IMR-90 (cell line): ENCODE measurements at regions not wholly inside any gene's neighbourhood (a gene's known extent, or its start where the extent isn't known, plus 50 kb on each side); places are given as distances from the start of the nearest gene placed in this dataset.

Source experiments
- ATAC-seq: fragments of 200-7000 bp; cut with Tn5 transposase; 2 replicates; pipeline ENCODE4 v1.9.1; 2020; ENCODE audit warnings: low read depth, mild to moderate bottlenecking, moderate library complexity
- BruUV-seq: library from RNA; stranded (reverse); fragments of 400-500 nt; replicated peaks from 2 replicates; lab custom pipeline; 2021; lab: Mats Ljungman, UMichigan
- CTCF ChIA-PET: fragments of 300-600 bp; formaldehyde crosslinking; extraction: SDS; loops from one replicate; lab custom pipeline; 2021; ENCODE audit warnings: antibody characterized with exemption; lab: Yijun Ruan, JAX
- POLR2A ChIA-PET: fragments of 300-600 bp; sonication (Branson Sonifier 250); formaldehyde crosslinking; loops from one replicate; lab custom pipeline; 2022; ENCODE audit warnings: antibody characterized with exemption; ENCODE audit not compliant: unreplicated experiment; lab: Charles Lee
- DNase-seq: peaks from one replicate; pipeline ENCODE4 v3.0.0; 2013
- H2AFZ ChIP-seq: replicated peaks from 2 replicates; pipeline ENCODE3; 2013; ENCODE audit warnings: low read length, mild to moderate bottlenecking; ENCODE audit not compliant: poor library complexity
- H2AK5ac ChIP-seq: 2 replicates; pipeline ENCODE4 v1.6.1; 2013; ENCODE audit warnings: low read depth, low read length, inconsistent platforms
- H2AK9ac ChIP-seq: replicated peaks from 2 replicates; pipeline ENCODE3; 2013; ENCODE audit warnings: mild to moderate bottlenecking, low read depth, low read length, moderate library complexity; ENCODE audit not compliant: poor library complexity
- H2BK120ac ChIP-seq: 2 replicates; pipeline ENCODE4 v1.6.1; 2013; ENCODE audit warnings: low read depth, low read length, inconsistent platforms
- H2BK15ac ChIP-seq: 3 replicates; pipeline ENCODE4 v1.6.1; 2013; ENCODE audit warnings: low read depth, low read length, inconsistent platforms
- H2BK20ac ChIP-seq: 2 replicates; pipeline ENCODE4 v1.6.1; 2013; ENCODE audit warnings: low read depth, mild to moderate bottlenecking, inconsistent platforms, low read length, moderate library complexity
- H2BK5ac ChIP-seq: 2 replicates; pipeline ENCODE4 v1.6.1; 2013; ENCODE audit warnings: mild to moderate bottlenecking, low read depth, low read length, inconsistent platforms; ENCODE audit not compliant: poor library complexity, severe bottlenecking
- H3K14ac ChIP-seq: replicated peaks from 2 replicates; pipeline ENCODE4 v1.6.1; 2013; ENCODE audit warnings: low read depth, low read length, inconsistent platforms
- H3K18ac ChIP-seq: 2 replicates; pipeline ENCODE4 v1.6.1; 2013; ENCODE audit warnings: low read depth, low read length, control low read depth
- H3K23ac ChIP-seq: 2 replicates; pipeline ENCODE4 v1.6.1; 2013; ENCODE audit warnings: low read depth, low read length, inconsistent platforms
- H3K27ac ChIP-seq: 2 replicates; pipeline ENCODE4 v1.5.1; 2013; ENCODE audit warnings: mild to moderate bottlenecking, control low read depth, low read length; ENCODE audit not compliant: insufficient read depth
- H3K27me3 ChIP-seq: 2 replicates; pipeline ENCODE4 v1.6.1; 2013; ENCODE audit warnings: low read length; ENCODE audit not compliant: control insufficient read depth, insufficient read depth
- H3K36me3 ChIP-seq: 2 replicates; pipeline ENCODE4 v1.6.1; 2013; ENCODE audit warnings: low read length, mixed read lengths; ENCODE audit not compliant: control insufficient read depth, insufficient read depth
- H3K4ac ChIP-seq: 2 replicates; pipeline ENCODE4 v1.6.1; 2013; ENCODE audit warnings: low read depth, low read length, inconsistent platforms
- H3K4me1 ChIP-seq: 2 replicates; pipeline ENCODE4 v1.6.1; 2013; ENCODE audit warnings: low read length, mixed read lengths; ENCODE audit not compliant: control insufficient read depth, insufficient read depth
- H3K4me2 ChIP-seq: 2 replicates; pipeline ENCODE4 v1.6.1; 2013; ENCODE audit warnings: low read depth, mild to moderate bottlenecking, control low read depth, low read length, moderate library complexity
- H3K4me3 ChIP-seq: 2 replicates; pipeline ENCODE4 v1.5.1; 2013; ENCODE audit warnings: low read depth, mild to moderate bottlenecking, control low read depth, low read length, moderate library complexity; ENCODE audit not compliant: insufficient read depth
- H3K56ac ChIP-seq: 2 replicates; pipeline ENCODE4 v1.6.1; 2013; ENCODE audit warnings: low read length, inconsistent platforms; ENCODE audit not compliant: insufficient read depth; ENCODE audit errors: extremely low read depth
- H3K79me1 ChIP-seq, 2 experiments: 2 replicates each; pipeline ENCODE4 v1.6.1; 2013; ENCODE audit warnings: low read length in 2 of 2, inconsistent platforms in 1 of 2, low read depth in 1 of 2
- H3K9ac ChIP-seq: 2 replicates; pipeline ENCODE4 v1.6.1; 2013; ENCODE audit warnings: low read depth, low read length, control low read depth
- H3K9me1 ChIP-seq: 2 replicates; pipeline ENCODE4 v1.6.1; 2013; ENCODE audit warnings: low read length, inconsistent platforms; ENCODE audit not compliant: insufficient read depth
- H3K9me3 ChIP-seq: 2 replicates; pipeline ENCODE4 v1.6.1; 2013; ENCODE audit warnings: low read length; ENCODE audit not compliant: control insufficient read depth, insufficient read depth
- H4K20me1 ChIP-seq: 2 replicates; pipeline ENCODE4 v1.6.1; 2013; ENCODE audit warnings: low read length, inconsistent platforms; ENCODE audit not compliant: insufficient read depth
- H4K5ac ChIP-seq: 2 replicates; pipeline ENCODE4 v1.6.1; 2013; ENCODE audit warnings: mild to moderate bottlenecking, low read depth, low read length, control low read depth
- H4K8ac ChIP-seq, 2 experiments: 2 replicates each; pipeline ENCODE4 v1.6.1; 2013; ENCODE audit warnings: low read depth in 2 of 2, low read length in 2 of 2, control low read depth in 1 of 2, inconsistent platforms in 1 of 2
- H4K91ac ChIP-seq: 2 replicates; pipeline ENCODE4 v1.6.1; 2013; ENCODE audit warnings: low read depth, low read length, inconsistent platforms; ENCODE audit not compliant: insufficient read depth
- BHLHE40 ChIP-seq: fragments of 150-350 bp; IDR thresholded peaks from 2 replicates; pipeline ENCODE4 v1.6.1; 2016; ENCODE audit warnings: mild to moderate bottlenecking, low read depth, low read length
- CEBPB ChIP-seq: IDR thresholded peaks from 2 replicates; pipeline ENCODE4 v1.6.1; 2012; ENCODE audit warnings: low read depth, low read length, improper control_type of control experiment
- CHD1 ChIP-seq: IDR thresholded peaks from 2 replicates; pipeline ENCODE4 v1.6.1; 2012; ENCODE audit warnings: low read depth, low read length, improper control_type of control experiment
- ELK1 ChIP-seq: fragments of 150-350 bp; IDR thresholded peaks from 2 replicates; pipeline ENCODE4 v1.6.1; 2016; ENCODE audit warnings: low read depth, mild to moderate bottlenecking, low read length, moderate library complexity, borderline replicate concordance
- MAFK ChIP-seq: IDR thresholded peaks from 2 replicates; pipeline ENCODE4 v1.6.1; 2012; ENCODE audit warnings: low read depth, low read length, improper control_type of control experiment
- MAZ ChIP-seq: IDR thresholded peaks from 2 replicates; pipeline ENCODE4 v1.6.1; 2012; ENCODE audit warnings: low read depth, mild to moderate bottlenecking, low read length, improper control_type of control experiment, moderate library complexity, borderline replicate concordance
- MXI1 ChIP-seq: IDR thresholded peaks from 2 replicates; pipeline ENCODE4 v1.6.1; 2012; ENCODE audit warnings: low read depth, mild to moderate bottlenecking, low read length, moderate library complexity, borderline replicate concordance
- POLR2A ChIP-seq: IDR thresholded peaks from 2 replicates; pipeline ENCODE4 v1.6.1; 2012; ENCODE audit warnings: mild to moderate bottlenecking, low read depth, low read length
- RCOR1 ChIP-seq: IDR thresholded peaks from 2 replicates; pipeline ENCODE4 v1.6.1; 2012; ENCODE audit warnings: mild to moderate bottlenecking, low read length, improper control_type of control experiment; ENCODE audit not compliant: insufficient replicate concordance
- RFX5 ChIP-seq: IDR thresholded peaks from 2 replicates; pipeline ENCODE4 v1.8.0; 2012; ENCODE audit warnings: low read depth, mild to moderate bottlenecking, low read length, moderate library complexity
- SMC3 ChIP-seq: fragments of 150-350 bp; IDR thresholded peaks from 2 replicates; pipeline ENCODE4 v1.6.1; 2016; ENCODE audit warnings: low read depth, mild to moderate bottlenecking, antibody characterized with exemption, low read length, moderate library complexity
- WGBS, 2 experiments: methylation state at CpG; one replicate each; pipeline versions ENCODE4 v1.1.5 to v1.1.7; 2013; ENCODE audit warnings: missing lambda C conversion rate in 2 of 2; ENCODE audit not compliant: insufficient read length in 1 of 2; ENCODE audit errors: extremely low coverage in 2 of 2; 5-methylcytosine and 5-hydroxymethylcytosine counted together
- dilution Hi-C: fragments of 300-500 bp; cut with HindIII; formaldehyde crosslinking; loops from one replicate; pipeline ENCODE4 v1.14.3; 2018; ENCODE audit warnings: low sequenced_read_pairs; ENCODE audit not compliant: unreplicated experiment
- in situ Hi-C: fragments of 300-500 bp; cut with MboI; formaldehyde crosslinking; loops from 3 replicates; pipeline ENCODE4 v1.14.3; 2019; ENCODE audit warnings: low sequenced_read_pairs, inconsistent platforms, mixed read lengths
- intact Hi-C: fragments of 100-400 bp; cut with micrococcal nuclease; formaldehyde crosslinking; loops from 2 replicates; pipeline ENCODE4 v1.10.0; 2022

GRCh38 chr1:96002201-96002600 is 719.4 kb upstream of the PTBP2 start:
- Histone ChIP-seq H3K27me3 (no peaks in the 10 kb centered on the region), H3K23ac (no peak overlapping the region), H2AK9ac (no peak overlapping the region), H3K56ac (no peak overlapping the region), H3K18ac (no peak overlapping the region), H4K5ac (no peak overlapping the region), H3K36me3 (no peaks in the 10 kb centered on the region), H2AK5ac (no peak overlapping the region), H3K4ac (no peak overlapping the region), H2BK15ac (no peak overlapping the region), H3K27ac (no peak overlapping the region), H2BK5ac (no peak overlapping the region), H3K9me3 (no peaks in the 10 kb centered on the region), H4K91ac (no peak overlapping the region), H3K14ac (no peak overlapping the region), H2BK120ac (no peak overlapping the region), H2AFZ (no peak overlapping the region), H4K8ac (no peak overlapping the region), H3K4me1 (no peaks in the 10 kb centered on the region), H3K79me1 (no peaks in the 10 kb centered on the region), H3K4me3 (no peak overlapping the region), H3K9ac (no peak overlapping the region), H3K9me1 (no peaks in the 10 kb centered on the region), H4K20me1 (no peaks in the 10 kb centered on the region), H2BK20ac (no peak overlapping the region), H3K4me2 (no peak overlapping the region)
- CTCF ChIA-PET = no interaction called here
- 90% methylated on average over 2 of the region's 2 CpGs; no CpG with 5 or more reads in 1 of the 2 experiments for WGBS, 2 experiments
- no TSS peak for BruUV-seq
- TF ChIP-seq RFX5 (no peak), ELK1 (no peak), MXI1 (no peak), MAFK (no peak), MAZ (no peak), BHLHE40 (no peak), RCOR1 (no peak), CEBPB (no peak), SMC3 (no peak), POLR2A (no peak), CHD1 (no peak)
- dilution Hi-C loops = no loop called here
- intact Hi-C loops = loop anchor here (10.0 kb wide), 1 partner anchor 267 kb away; no protein-coding TSS in a partner anchor
- ATAC-seq (no peak), DNase-seq (no peak)
- in situ Hi-C loops = no loop called here
- POLR2A ChIA-PET = no interaction called here
